Liver (tissue), 3 donors: ENCODE measurements at regions not wholly inside any gene's neighbourhood (a gene's known extent, or its start where the extent isn't known, plus 50 kb on each side); places are given as distances from the start of the nearest gene placed in this dataset.

ENCODE experiments used
- EGR1 ChIP-seq, 2 donors: IDR thresholded peaks; 2 replicates each; pipeline ENCODE4 v1.6.1; 2016 to 2018; ENCODE audit warnings: antibody characterized with exemption in 2 of 2, low read depth in 2 of 2
- JUND ChIP-seq, 2 donors: IDR thresholded peaks; 2 replicates each; pipeline ENCODE4 v1.6.1; 2016; ENCODE audit warnings: antibody characterized with exemption in 2 of 2
- RAD21 ChIP-seq, 2 donors: IDR thresholded peaks; 2 replicates each; pipeline ENCODE4 v1.6.1; 2016; ENCODE audit warnings: antibody characterized with exemption in 2 of 2, mild to moderate bottlenecking in 2 of 2
- RXRA ChIP-seq, 2 donors: IDR thresholded peaks; 2 replicates each; pipeline ENCODE4 v1.6.1; 2017 to 2018; ENCODE audit warnings: antibody characterized with exemption in 2 of 2, mild to moderate bottlenecking in 1 of 2
- TAF1 ChIP-seq: conservative IDR thresholded peaks from 2 replicates; pipeline ENCODE4 v1.6.1; 2016; ENCODE audit warnings: antibody characterized with exemption, mild to moderate bottlenecking
- TF ChIP-seq, protein P1 (sequence below): fragments of 150-350 bp; IDR thresholded peaks from 2 replicates; pipeline ENCODE4 v1.5.1; 2017; ENCODE audit warnings: improper control_type of control experiment, low read depth, low read length; ENCODE audit not compliant: missing input control
- TF ChIP-seq, protein P2 (sequence below): IDR thresholded peaks from 2 replicates; pipeline ENCODE4 v1.6.1; 2016; ENCODE audit warnings: antibody characterized with exemption, mild to moderate bottlenecking
- donor health status: healthy.
- donor health status: healthy.

DNA sequence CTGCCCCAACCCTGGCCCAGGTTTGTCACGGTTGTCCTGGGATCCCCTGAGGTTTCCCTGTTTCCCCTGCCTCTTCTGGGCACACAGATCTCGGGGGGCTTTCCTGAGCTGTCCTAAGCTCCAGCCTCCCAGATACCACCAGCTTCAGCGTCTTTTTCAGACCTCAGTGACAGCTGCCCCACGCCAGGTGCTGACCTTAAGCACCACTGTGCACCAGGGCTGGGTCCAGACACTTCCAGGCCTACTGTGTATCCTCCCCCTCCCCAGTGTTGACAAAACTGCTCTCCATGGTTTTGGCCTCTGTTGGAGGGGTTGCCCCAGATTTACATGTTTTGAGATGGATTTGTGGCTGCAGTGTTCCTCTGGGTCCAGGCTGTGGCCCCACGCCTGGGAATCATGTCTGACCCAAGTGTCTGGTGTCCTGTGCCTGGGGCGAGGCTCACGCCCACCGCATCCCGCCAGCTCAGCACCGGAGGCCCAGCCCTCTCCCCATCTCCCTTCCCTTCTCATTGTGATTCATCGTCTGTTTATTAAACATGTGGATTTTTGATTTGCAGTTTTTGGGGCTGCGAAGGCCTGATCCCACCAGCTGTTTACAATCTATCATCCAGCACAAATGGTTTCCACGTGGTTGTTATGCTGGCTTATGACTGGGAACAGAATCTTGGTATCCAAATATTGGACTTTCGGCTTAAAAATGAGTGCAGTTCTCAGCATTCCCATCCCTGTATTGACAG is 82.1 kb downstream of the METRNL start:
- TF ChIP-seq, protein P1, sequence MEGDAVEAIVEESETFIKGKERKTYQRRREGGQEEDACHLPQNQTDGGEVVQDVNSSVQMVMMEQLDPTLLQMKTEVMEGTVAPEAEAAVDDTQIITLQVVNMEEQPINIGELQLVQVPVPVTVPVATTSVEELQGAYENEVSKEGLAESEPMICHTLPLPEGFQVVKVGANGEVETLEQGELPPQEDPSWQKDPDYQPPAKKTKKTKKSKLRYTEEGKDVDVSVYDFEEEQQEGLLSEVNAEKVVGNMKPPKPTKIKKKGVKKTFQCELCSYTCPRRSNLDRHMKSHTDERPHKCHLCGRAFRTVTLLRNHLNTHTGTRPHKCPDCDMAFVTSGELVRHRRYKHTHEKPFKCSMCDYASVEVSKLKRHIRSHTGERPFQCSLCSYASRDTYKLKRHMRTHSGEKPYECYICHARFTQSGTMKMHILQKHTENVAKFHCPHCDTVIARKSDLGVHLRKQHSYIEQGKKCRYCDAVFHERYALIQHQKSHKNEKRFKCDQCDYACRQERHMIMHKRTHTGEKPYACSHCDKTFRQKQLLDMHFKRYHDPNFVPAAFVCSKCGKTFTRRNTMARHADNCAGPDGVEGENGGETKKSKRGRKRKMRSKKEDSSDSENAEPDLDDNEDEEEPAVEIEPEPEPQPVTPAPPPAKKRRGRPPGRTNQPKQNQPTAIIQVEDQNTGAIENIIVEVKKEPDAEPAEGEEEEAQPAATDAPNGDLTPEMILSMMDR = no peak
- TF ChIP-seq TAF1 (no peak), EGR1 (IDR thresholded peaks at IDR 0.05; ENCODE audit: low read depth in 2 of 2) (no peak), RAD21 (IDR thresholded peaks at IDR 0.05) (no peak), RXRA (IDR thresholded peaks at IDR 0.05) (no peak), JUND (IDR thresholded peaks at IDR 0.05) (no peak)
- TF ChIP-seq, protein P2, sequence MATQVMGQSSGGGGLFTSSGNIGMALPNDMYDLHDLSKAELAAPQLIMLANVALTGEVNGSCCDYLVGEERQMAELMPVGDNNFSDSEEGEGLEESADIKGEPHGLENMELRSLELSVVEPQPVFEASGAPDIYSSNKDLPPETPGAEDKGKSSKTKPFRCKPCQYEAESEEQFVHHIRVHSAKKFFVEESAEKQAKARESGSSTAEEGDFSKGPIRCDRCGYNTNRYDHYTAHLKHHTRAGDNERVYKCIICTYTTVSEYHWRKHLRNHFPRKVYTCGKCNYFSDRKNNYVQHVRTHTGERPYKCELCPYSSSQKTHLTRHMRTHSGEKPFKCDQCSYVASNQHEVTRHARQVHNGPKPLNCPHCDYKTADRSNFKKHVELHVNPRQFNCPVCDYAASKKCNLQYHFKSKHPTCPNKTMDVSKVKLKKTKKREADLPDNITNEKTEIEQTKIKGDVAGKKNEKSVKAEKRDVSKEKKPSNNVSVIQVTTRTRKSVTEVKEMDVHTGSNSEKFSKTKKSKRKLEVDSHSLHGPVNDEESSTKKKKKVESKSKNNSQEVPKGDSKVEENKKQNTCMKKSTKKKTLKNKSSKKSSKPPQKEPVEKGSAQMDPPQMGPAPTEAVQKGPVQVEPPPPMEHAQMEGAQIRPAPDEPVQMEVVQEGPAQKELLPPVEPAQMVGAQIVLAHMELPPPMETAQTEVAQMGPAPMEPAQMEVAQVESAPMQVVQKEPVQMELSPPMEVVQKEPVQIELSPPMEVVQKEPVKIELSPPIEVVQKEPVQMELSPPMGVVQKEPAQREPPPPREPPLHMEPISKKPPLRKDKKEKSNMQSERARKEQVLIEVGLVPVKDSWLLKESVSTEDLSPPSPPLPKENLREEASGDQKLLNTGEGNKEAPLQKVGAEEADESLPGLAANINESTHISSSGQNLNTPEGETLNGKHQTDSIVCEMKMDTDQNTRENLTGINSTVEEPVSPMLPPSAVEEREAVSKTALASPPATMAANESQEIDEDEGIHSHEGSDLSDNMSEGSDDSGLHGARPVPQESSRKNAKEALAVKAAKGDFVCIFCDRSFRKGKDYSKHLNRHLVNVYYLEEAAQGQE = no peak
